ENCODE measurements at regions not wholly inside any gene's neighbourhood (a gene's known extent, or its start where the extent isn't known, plus 50 kb on each side); places are given as distances from the start of the nearest gene placed in this dataset.

DNA sequence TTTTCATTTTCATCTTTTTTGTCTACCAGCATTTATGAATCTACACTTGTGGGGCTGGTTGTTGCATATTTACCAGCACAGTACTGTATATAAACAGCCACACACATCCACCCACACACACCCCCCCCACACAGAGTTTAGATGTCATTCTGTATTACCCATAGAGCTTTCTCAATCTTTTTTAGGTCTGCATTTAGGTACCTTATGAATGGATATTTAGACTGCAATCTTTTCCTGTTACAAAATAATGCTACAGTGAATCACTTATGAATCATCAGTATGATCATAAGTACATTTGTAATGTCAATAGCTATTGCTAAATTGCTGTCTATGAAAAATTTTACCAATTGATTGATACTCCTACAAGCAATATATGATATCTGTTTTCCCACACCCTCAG, 67.3 kb upstream of the STK38L start (continued):
- TF ChIP-seq, protein P1, sequence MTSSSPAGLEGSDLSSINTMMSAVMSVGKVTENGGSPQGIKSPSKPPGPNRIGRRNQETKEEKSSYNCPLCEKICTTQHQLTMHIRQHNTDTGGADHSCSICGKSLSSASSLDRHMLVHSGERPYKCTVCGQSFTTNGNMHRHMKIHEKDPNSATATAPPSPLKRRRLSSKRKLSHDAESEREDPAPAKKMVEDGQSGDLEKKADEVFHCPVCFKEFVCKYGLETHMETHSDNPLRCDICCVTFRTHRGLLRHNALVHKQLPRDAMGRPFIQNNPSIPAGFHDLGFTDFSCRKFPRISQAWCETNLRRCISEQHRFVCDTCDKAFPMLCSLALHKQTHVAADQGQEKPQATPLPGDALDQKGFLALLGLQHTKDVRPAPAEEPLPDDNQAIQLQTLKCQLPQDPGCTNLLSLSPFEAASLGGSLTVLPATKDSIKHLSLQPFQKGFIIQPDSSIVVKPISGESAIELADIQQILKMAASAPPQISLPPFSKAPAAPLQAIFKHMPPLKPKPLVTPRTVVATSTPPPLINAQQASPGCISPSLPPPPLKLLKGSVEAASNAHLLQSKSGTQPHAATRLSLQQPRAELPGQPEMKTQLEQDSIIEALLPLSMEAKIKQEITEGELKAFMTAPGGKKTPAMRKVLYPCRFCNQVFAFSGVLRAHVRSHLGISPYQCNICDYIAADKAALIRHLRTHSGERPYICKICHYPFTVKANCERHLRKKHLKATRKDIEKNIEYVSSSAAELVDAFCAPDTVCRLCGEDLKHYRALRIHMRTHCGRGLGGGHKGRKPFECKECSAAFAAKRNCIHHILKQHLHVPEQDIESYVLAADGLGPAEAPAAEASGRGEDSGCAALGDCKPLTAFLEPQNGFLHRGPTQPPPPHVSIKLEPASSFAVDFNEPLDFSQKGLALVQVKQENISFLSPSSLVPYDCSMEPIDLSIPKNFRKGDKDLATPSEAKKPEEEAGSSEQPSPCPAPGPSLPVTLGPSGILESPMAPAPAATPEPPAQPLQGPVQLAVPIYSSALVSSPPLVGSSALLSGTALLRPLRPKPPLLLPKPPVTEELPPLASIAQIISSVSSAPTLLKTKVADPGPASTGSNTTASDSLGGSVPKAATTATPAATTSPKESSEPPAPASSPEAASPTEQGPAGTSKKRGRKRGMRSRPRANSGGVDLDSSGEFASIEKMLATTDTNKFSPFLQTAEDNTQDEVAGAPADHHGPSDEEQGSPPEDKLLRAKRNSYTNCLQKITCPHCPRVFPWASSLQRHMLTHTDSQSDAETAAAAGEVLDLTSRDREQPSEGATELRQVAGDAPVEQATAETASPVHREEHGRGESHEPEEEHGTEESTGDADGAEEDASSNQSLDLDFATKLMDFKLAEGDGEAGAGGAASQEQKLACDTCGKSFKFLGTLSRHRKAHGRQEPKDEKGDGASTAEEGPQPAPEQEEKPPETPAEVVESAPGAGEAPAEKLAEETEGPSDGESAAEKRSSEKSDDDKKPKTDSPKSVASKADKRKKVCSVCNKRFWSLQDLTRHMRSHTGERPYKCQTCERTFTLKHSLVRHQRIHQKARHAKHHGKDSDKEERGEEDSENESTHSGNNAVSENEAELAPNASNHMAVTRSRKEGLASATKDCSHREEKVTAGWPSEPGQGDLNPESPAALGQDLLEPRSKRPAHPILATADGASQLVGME (CRISPR knock-in tag; IDR thresholded peaks at IDR 0.05), result no peak
- TF ChIP-seq ZNF668 (CRISPR knock-in tag; IDR thresholded peaks at IDR 0.05), result no peak
- TF ChIP-seq MCM2 (IDR thresholded peaks at IDR 0.05; ENCODE audit: low read depth), result no peak
- no peak for TF ChIP-seq GABPA (tag; conservative IDR thresholded peaks at IDR 0.05; ENCODE audit: low read depth)
- TF ChIP-seq RBM25 (IDR thresholded peaks at IDR 0.05; ENCODE audit: low read depth, low read length, severe bottlenecking), result no peak
- TF ChIP-seq ZNF212 (CRISPR knock-in tag; IDR thresholded peaks at IDR 0.05), result no peak
- TF ChIP-seq RFX1 (IDR thresholded peaks at IDR 0.05), result no peak
- TF ChIP-seq, protein P2, sequence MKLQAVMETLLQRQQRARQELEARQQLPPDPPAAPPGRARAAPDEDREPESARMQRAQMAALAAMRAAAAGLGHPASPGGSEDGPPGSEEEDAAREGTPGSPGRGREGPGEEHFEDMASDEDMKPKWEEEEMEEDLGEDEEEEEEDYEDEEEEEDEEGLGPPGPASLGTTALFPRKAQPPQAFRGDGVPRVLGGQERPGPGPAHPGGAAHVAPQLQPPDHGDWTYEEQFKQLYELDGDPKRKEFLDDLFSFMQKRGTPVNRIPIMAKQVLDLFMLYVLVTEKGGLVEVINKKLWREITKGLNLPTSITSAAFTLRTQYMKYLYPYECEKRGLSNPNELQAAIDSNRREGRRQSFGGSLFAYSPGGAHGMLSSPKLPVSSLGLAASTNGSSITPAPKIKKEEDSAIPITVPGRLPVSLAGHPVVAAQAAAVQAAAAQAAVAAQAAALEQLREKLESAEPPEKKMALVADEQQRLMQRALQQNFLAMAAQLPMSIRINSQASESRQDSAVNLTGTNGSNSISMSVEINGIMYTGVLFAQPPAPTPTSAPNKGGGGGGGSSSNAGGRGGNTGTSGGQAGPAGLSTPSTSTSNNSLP (IDR thresholded peaks at IDR 0.05; ENCODE audit: borderline replicate concordance, low read depth, low read length), result no peak
